SK-N-SH treated with all-trans-retinoic acid at 6 μM for 48 hours (cell line): ENCODE measurements at regions not wholly inside any gene's neighbourhood (a gene's known extent, or its start where the extent isn't known, plus 50 kb on each side); places are given as distances from the start of the nearest gene placed in this dataset.

Source experiments
- ARNTL ChIP-seq: fragments of 450-650 bp; formaldehyde crosslinking; IDR thresholded peaks from 2 replicates; pipeline ENCODE4 v1.5.0; 2020; ENCODE audit warnings: low read depth, mild to moderate bottlenecking, moderate library complexity, borderline replicate concordance
- GLIS3 ChIP-seq: fragments of 250-450 bp; sonication (Bioruptor Pico); IDR thresholded peaks from 2 replicates; pipeline ENCODE4 v1.5.0; 2020; ENCODE audit warnings: mild to moderate bottlenecking, moderate library complexity
- ISL1 ChIP-seq: fragments of 250-450 bp; sonication (Bioruptor Pico); IDR thresholded peaks from 2 replicates; pipeline ENCODE4 v2.1.2; 2022; ENCODE audit warnings: mild to moderate bottlenecking, moderate library complexity
- PATZ1 ChIP-seq: fragments of 250-450 bp; sonication (Bioruptor Pico); IDR thresholded peaks from 2 replicates; pipeline ENCODE4 v1.8.0; 2020; ENCODE audit warnings: mild to moderate bottlenecking, moderate library complexity, borderline replicate concordance
- PPARA ChIP-seq: fragments of 250-450 bp; sonication (Bioruptor Pico); IDR thresholded peaks from 2 replicates; pipeline ENCODE4 v1.5.0; 2020; ENCODE audit warnings: mild to moderate bottlenecking, borderline replicate concordance
- RARB ChIP-seq: fragments of 250-450 bp; sonication (Bioruptor Pico); IDR thresholded peaks from 2 replicates; pipeline ENCODE4 v1.8.0; 2021; ENCODE audit warnings: mild to moderate bottlenecking, moderate library complexity
- TCF4 ChIP-seq: fragments of 250-450 bp; sonication (Bioruptor Pico); IDR thresholded peaks from 2 replicates; pipeline ENCODE4 v1.8.0; 2021; ENCODE audit warnings: mild to moderate bottlenecking, moderate library complexity, borderline replicate concordance
- TOX ChIP-seq: fragments of 250-450 bp; sonication (Bioruptor Pico); IDR thresholded peaks from 2 replicates; pipeline ENCODE4 v1.8.0; 2021; ENCODE audit warnings: mild to moderate bottlenecking, moderate library complexity, borderline replicate concordance
- TSHZ2 ChIP-seq: fragments of 250-450 bp; sonication (Bioruptor Pico); IDR thresholded peaks from 2 replicates; pipeline ENCODE4 v1.5.0; 2020; ENCODE audit warnings: mild to moderate bottlenecking, moderate library complexity
- ZC3H10 ChIP-seq: fragments of 250-450 bp; sonication (Bioruptor Pico); IDR thresholded peaks from 2 replicates; pipeline ENCODE4 v1.5.1; 2021; ENCODE audit warnings: mild to moderate bottlenecking, moderate library complexity
- ZFP3 ChIP-seq: fragments of 250-450 bp; sonication (Bioruptor Pico); IDR thresholded peaks from 2 replicates; pipeline ENCODE4 v1.5.0; 2020; ENCODE audit warnings: mild to moderate bottlenecking, moderate library complexity
- ZFP30 ChIP-seq: fragments of 450-650 bp; formaldehyde crosslinking; IDR thresholded peaks from 2 replicates; pipeline ENCODE4 v1.5.0; 2022; ENCODE audit warnings: mild to moderate bottlenecking, moderate library complexity
- TF ChIP-seq, protein P1 (sequence below): fragments of 250-450 bp; sonication (Bioruptor Pico); IDR thresholded peaks from 2 replicates; pipeline ENCODE4 v1.5.1; 2020; ENCODE audit warnings: low read depth, mild to moderate bottlenecking, moderate library complexity

DNA sequence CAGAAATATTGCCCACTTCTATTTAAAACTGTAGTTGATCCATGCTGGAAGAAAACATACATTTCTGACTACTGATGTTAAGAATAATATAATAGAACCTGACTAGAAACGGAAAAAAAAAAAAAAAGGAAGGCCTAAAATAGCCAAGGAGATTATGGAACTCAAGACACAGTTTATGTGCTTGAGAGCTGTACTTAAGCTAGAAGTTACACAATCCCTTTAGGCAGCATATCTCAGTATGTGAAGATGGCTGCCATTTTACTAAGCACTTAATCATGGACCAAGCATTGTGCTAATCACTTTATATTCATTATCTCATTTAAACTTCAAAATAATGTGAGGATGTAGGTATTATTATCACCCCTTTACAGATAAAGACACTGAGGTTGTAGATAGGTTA, 73.0 kb upstream of the NR4A3 start:
- TF ChIP-seq PPARA, result no peak
- no peak for TF ChIP-seq ARNTL (CRISPR knock-in tag)
- TF ChIP-seq ZC3H10 (CRISPR knock-in tag), result no peak
- TF ChIP-seq, protein P1, sequence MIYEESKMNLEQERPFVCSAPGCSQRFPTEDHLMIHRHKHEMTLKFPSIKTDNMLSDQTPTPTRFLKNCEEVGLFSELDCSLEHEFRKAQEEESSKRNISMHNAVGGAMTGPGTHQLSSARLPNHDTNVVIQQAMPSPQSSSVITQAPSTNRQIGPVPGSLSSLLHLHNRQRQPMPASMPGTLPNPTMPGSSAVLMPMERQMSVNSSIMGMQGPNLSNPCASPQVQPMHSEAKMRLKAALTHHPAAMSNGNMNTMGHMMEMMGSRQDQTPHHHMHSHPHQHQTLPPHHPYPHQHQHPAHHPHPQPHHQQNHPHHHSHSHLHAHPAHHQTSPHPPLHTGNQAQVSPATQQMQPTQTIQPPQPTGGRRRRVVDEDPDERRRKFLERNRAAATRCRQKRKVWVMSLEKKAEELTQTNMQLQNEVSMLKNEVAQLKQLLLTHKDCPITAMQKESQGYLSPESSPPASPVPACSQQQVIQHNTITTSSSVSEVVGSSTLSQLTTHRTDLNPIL (CRISPR knock-in tag), result no peak
- no peak for TF ChIP-seq TCF4 (CRISPR knock-in tag)
- no peak for TF ChIP-seq PATZ1 (CRISPR knock-in tag)
- no peak for TF ChIP-seq TOX (CRISPR knock-in tag)
- TF ChIP-seq RARB, result no peak
- TF ChIP-seq ZFP30 (CRISPR knock-in tag), result no peak
- no peak for TF ChIP-seq GLIS3 (CRISPR knock-in tag)
- no peak for TF ChIP-seq TSHZ2 (CRISPR knock-in tag)
- TF ChIP-seq ISL1 (CRISPR knock-in tag), result no peak
- TF ChIP-seq ZFP3 (CRISPR knock-in tag), result no peak
